ENCODE measurements at regions not wholly inside any gene's neighbourhood (a gene's known extent, or its start where the extent isn't known, plus 50 kb on each side); places are given as distances from the start of the nearest gene placed in this dataset.

GRCh38 chr6:113735491-113735890 lies 121.7 kb upstream of the MARCKS start:
- Histone ChIP-seq H4K20me1 (ENCODE audit: insufficient read depth) (no peaks in the 10 kb centered on the region), H3K27me3 (ENCODE audit: insufficient read depth, low read length) (no peaks in the 10 kb centered on the region), H3K9me2 (ENCODE audit: insufficient read depth) (no peaks in the 10 kb centered on the region), H3K36me3 (ENCODE audit: control insufficient read depth in 1 of 2, insufficient read depth in 2 of 2, low read length in 2 of 2) (no peaks in the 10 kb centered on the region), H3K4me1 (ENCODE audit: control insufficient read depth in 1 of 2, insufficient read depth in 2 of 2, low read length in 2 of 2) (peaks cover 0 to 3% of the 10 kb centered on the region in 2 experiments; a peak in 1 of 4 replicates), H3K4me3 (replicated peaks in 1 of 2; ENCODE audit: low read depth in 1 of 2, low read length in 2 of 2) (no peak overlapping the region), H3K4me2 (ENCODE audit: low read length) (no peak overlapping the region), H3K9me3 (ENCODE audit: control insufficient read depth in 1 of 2, insufficient read depth in 1 of 2, low read depth in 1 of 2, low read length in 2 of 2) (no peaks in the 10 kb centered on the region), H3K9ac (ENCODE audit: low read length) (no peak overlapping the region), H2AFZ (ENCODE audit: low read depth, low read length, poor library complexity, severe bottlenecking) (peak overlapping the region; percentile 44), H3K79me2 (ENCODE audit: insufficient read depth, low read length) (no peaks in the 10 kb centered on the region), H3K27ac (ENCODE audit: low read depth, low read length) (no peak overlapping the region)
- CTCF ChIA-PET, result no interaction called here
- RAD21 ChIA-PET (ENCODE audit: low non-redundant PET in 1 of 2, low total read pairs in 2 of 2, uncharacterized antibody in 2 of 2, unreplicated experiment in 2 of 2), result no interaction called here
- DNase-seq (ENCODE audit: low read depth, low spot score), result no peak
- TF ChIP-seq CBX3 (IDR thresholded peaks at IDR 0.05; ENCODE audit: low read depth) (no peak), YY1 (IDR thresholded peaks at IDR 0.05; ENCODE audit: extremely low read depth, insufficient replicate concordance, low read depth, low read length) (no peak), ELF1 (IDR thresholded peaks at IDR 0.05; ENCODE audit: borderline replicate concordance, low read depth) (no peak), CTCF (IDR thresholded peaks at IDR 0.05 in 2 of 3, conservative IDR thresholded peaks at IDR 0.05 in 1 of 3; ENCODE audit: borderline replicate concordance in 1 of 3, insufficient read depth in 1 of 3, low read depth in 2 of 3, low read length in 2 of 3) (no peak)
- intact Hi-C loops (cut with micrococcal nuclease), result no loop called here
- no peak for ATAC-seq
- no TSS peak for BruUV-seq (replicated peaks)
- POLR2A ChIA-PET, result no interaction called here

GRCh38 chr6:113736978-113737377 lies 120.2 kb upstream of the MARCKS start:
- no peaks in the 10 kb centered on the region for H3K27me3 ChIP-seq (ENCODE audit: insufficient read depth, low read length)
- DNase-seq (ENCODE audit: low read depth, low spot score) (no peak), ATAC-seq (no peak)
- TF ChIP-seq ZBTB33 (IDR thresholded peaks at IDR 0.05; ENCODE audit: extremely low read depth, insufficient replicate concordance, low read length) (no peak), EZH2phosphoT487 (IDR thresholded peaks at IDR 0.05; ENCODE audit: borderline replicate concordance) (no peak), MAX (IDR thresholded peaks at IDR 0.05) (no peak), TCF7L2 (IDR thresholded peaks at IDR 0.05; ENCODE audit: borderline replicate concordance, extremely low read depth, insufficient read depth, insufficient read length) (no peak)
- H3K27ac ChIP-seq (ENCODE audit: low read depth, low read length), result no peak overlapping the region
- H3K9me2 ChIP-seq (ENCODE audit: insufficient read depth), result no peaks in the 10 kb centered on the region
- ChIA-PET RAD21 (ENCODE audit: low non-redundant PET in 1 of 2, low total read pairs in 2 of 2, uncharacterized antibody in 2 of 2, unreplicated experiment in 2 of 2) (no interaction called here), POLR2A (no interaction called here), CTCF (no interaction called here)
- H2AFZ ChIP-seq (ENCODE audit: low read depth, low read length, poor library complexity, severe bottlenecking), result no peak overlapping the region
- H3K4me2 ChIP-seq (ENCODE audit: low read length), result no peak overlapping the region
- no peak overlapping the region for H3K4me3 ChIP-seq (replicated peaks in 1 of 2; ENCODE audit: low read depth in 1 of 2, low read length in 2 of 2)
- no peaks in the 10 kb centered on the region for H4K20me1 ChIP-seq (ENCODE audit: insufficient read depth)
- no TSS peak for BruUV-seq (replicated peaks)
- no peak overlapping the region for H3K9ac ChIP-seq (ENCODE audit: low read length)
- H3K79me2 ChIP-seq (ENCODE audit: insufficient read depth, low read length), result no peaks in the 10 kb centered on the region
- intact Hi-C loops (cut with micrococcal nuclease), result no loop called here
- H3K9me3 ChIP-seq (ENCODE audit: control insufficient read depth in 1 of 2, insufficient read depth in 1 of 2, low read depth in 1 of 2, low read length in 2 of 2), result no peaks in the 10 kb centered on the region
- no peaks in the 10 kb centered on the region for H3K36me3 ChIP-seq (ENCODE audit: control insufficient read depth in 1 of 2, insufficient read depth in 2 of 2, low read length in 2 of 2)
- H3K4me1 ChIP-seq (ENCODE audit: control insufficient read depth in 1 of 2, insufficient read depth in 2 of 2, low read length in 2 of 2), result peaks cover 0 to 3% of the 10 kb centered on the region in 2 experiments; a peak in 1 of 4 replicates
